Esophagus squamous epithelium (tissue), 5 donors: ENCODE measurements at regions not wholly inside any gene's neighbourhood (a gene's known extent, or its start where the extent isn't known, plus 50 kb on each side); places are given as distances from the start of the nearest gene placed in this dataset.

Source experiments
- DNase-seq: peaks from one replicate; lab custom pipeline; 2025; lab: John Stamatoyannopoulos, UW
- H3K27ac ChIP-seq, 4 donors: fragments of 200-600 bp; sonication (generic); one replicate each; pipeline ENCODE4 v1.5.1; 2016 to 2019; ENCODE audit warnings: mild to moderate bottlenecking in 1 of 4
- H3K27me3 ChIP-seq, 4 donors: fragments of 200-600 bp; sonication (generic); 1 replicate in 3 of 4; 2 replicates in 1 of 4; pipeline versions ENCODE4 v1.5.1 to v1.6.0; 2017 to 2021; ENCODE audit warnings: antibody characterized with exemption in 1 of 4
- H3K36me3 ChIP-seq, 3 donors: fragments of 200-600 bp; sonication (generic); one replicate each; pipeline ENCODE4 v1.5.1; 2016 to 2019
- H3K4me1 ChIP-seq, 3 donors: fragments of 200-600 bp; sonication (generic); one replicate each; pipeline ENCODE4 v1.5.1; 2017 to 2019
- H3K4me3 ChIP-seq, 4 donors: fragments of 200-600 bp; sonication (generic); 1 replicate in 3 of 4; 2 replicates in 1 of 4; pipeline ENCODE4 v1.5.1; 2016 to 2019; ENCODE audit warnings: mild to moderate bottlenecking in 2 of 4, moderate library complexity in 1 of 4
- H3K9me3 ChIP-seq, 3 donors: fragments of 200-600 bp; sonication (generic); one replicate each; pipeline ENCODE4 v1.5.1; 2016 to 2019
- POLR2A ChIP-seq, 4 donors: fragments of 450-650 bp; IDR thresholded peaks; one replicate each; pipeline ENCODE4 v1.6.1; 2017; ENCODE audit warnings: antibody characterized with exemption in 4 of 4, mild to moderate bottlenecking in 4 of 4, moderate library complexity in 3 of 4
- WGBS, 2 donors: methylation state at CpG; one replicate each; pipeline ENCODE4 v1.1.5; 2018; 5-methylcytosine and 5-hydroxymethylcytosine counted together
- intact Hi-C: fragments of 100-400 bp; cut with DNase I; formaldehyde crosslinking; loops from one replicate; pipeline ENCODE4 v1.15.0; 2022
- TF ChIP-seq, protein P1 (sequence below), 6 experiments: fragments of 450-650 bp in 4 of 6; fragments of 200-600 bp in 2 of 6; sonication (generic) in 2 of 6; IDR thresholded peaks; one replicate each; pipeline ENCODE4 v1.5.1; 2016 to 2019; ENCODE audit warnings: antibody characterized with exemption in 6 of 6, mild to moderate bottlenecking in 4 of 6, moderate library complexity in 4 of 6
- donor health status: DM: yes; HTN: yes; CAD: no.

DNA sequence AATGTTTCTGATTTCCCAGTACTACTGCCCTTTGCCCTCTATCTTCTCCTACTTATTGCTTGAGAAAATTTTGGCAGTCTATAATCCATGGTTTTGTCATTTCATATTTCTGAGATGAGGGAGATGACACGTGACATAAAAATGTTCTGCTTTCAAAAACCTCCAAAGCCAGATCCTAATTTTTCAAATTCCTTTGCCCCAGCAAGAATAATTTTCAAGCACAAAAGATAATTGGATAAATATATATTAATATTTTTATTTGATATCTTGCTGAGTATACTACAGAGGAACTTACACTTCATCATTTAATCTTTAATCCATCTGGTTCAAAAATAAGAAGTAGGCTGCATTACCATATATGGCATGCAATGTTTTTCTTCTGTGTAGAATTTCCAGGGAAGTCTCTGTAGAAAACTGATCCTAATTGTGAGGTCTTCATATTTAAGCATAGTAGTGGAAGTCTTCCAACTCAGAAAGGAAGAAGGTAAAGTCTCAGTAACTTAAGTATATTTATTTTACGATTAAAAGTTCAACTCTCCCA, 1738.8 kb downstream of the EFNA5 start:
- TF ChIP-seq POLR2A (IDR thresholded peaks at IDR 0.05) = no peak
- TF ChIP-seq, protein P1, sequence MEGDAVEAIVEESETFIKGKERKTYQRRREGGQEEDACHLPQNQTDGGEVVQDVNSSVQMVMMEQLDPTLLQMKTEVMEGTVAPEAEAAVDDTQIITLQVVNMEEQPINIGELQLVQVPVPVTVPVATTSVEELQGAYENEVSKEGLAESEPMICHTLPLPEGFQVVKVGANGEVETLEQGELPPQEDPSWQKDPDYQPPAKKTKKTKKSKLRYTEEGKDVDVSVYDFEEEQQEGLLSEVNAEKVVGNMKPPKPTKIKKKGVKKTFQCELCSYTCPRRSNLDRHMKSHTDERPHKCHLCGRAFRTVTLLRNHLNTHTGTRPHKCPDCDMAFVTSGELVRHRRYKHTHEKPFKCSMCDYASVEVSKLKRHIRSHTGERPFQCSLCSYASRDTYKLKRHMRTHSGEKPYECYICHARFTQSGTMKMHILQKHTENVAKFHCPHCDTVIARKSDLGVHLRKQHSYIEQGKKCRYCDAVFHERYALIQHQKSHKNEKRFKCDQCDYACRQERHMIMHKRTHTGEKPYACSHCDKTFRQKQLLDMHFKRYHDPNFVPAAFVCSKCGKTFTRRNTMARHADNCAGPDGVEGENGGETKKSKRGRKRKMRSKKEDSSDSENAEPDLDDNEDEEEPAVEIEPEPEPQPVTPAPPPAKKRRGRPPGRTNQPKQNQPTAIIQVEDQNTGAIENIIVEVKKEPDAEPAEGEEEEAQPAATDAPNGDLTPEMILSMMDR (IDR thresholded peaks at IDR 0.05) = no peak
- no peaks in the 10 kb centered on the region for H3K4me1 ChIP-seq
- no peak for DNase-seq
- H3K36me3 ChIP-seq = no peaks in the 10 kb centered on the region
- no peaks in the 10 kb centered on the region for H3K9me3 ChIP-seq
- 60% methylated on average over 2 of the region's 2 CpGs for WGBS, 2 donors
- H3K27ac ChIP-seq = no peak overlapping the region
- no peaks in the 10 kb centered on the region for H3K27me3 ChIP-seq
- H3K4me3 ChIP-seq = no peak overlapping the region
- intact Hi-C loops = no loop called here

DNA sequence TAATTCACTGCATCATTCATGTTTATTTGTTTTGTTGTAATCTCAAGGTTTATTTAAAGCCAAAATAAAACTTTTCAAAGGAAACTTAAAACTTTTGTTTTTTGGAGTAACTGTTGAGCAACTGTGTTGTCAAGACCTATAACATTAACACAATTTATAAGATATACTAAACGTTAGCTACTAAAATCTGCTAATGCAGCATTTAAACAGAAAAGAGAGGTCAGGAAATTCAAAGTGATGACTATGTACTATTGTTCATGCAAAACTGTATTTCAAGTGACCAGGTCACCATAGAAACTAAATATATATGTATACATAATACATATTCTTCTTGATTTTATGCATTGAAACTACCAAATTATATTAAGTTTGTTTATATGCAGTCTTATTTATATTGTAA, 1740.9 kb downstream of the EFNA5 start:
- no peaks in the 10 kb centered on the region for H3K9me3 ChIP-seq
- no peak overlapping the region for H3K4me3 ChIP-seq
- intact Hi-C loops = no loop called here
- H3K27ac ChIP-seq = no peak overlapping the region
- WGBS, 2 donors = 66 to 68% methylated on average over 1 of the region's 1 CpG
- DNase-seq = no peak
- no peaks in the 10 kb centered on the region for H3K36me3 ChIP-seq
- no peaks in the 10 kb centered on the region for H3K4me1 ChIP-seq
- H3K27me3 ChIP-seq = no peaks in the 10 kb centered on the region
- TF ChIP-seq POLR2A (IDR thresholded peaks at IDR 0.05) = no peak
- TF ChIP-seq, protein P1 (IDR thresholded peaks at IDR 0.05) = no peak

DNA sequence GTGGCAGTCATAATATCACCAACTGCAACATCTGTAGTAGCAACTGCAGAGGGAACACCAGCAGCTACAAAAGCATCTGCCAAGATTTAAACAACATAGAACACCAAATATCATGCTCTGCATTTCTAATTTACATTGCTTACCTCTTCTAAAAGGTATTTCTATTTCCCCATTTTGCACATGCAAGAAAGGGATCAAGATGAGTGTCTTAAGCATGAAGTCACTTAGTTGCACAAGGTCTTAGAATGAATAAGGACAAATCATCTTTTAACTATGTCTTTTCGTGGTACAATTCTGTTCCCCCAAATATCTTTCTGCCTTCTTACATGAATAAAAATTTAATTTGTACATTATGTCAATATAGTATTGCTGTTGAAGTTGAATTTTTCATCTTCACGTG, 1746.4 kb downstream of the EFNA5 start:
- no peaks in the 10 kb centered on the region for H3K36me3 ChIP-seq
- H3K27ac ChIP-seq = no peak overlapping the region
- no peaks in the 10 kb centered on the region for H3K27me3 ChIP-seq
- TF ChIP-seq, protein P1 (IDR thresholded peaks at IDR 0.05) = no peak
- no peak for TF ChIP-seq POLR2A (IDR thresholded peaks at IDR 0.05)
- intact Hi-C loops = no loop called here
- WGBS, 2 donors = 44 to 74% methylated on average over 2 of the region's 2 CpGs
- no peak for DNase-seq
- H3K4me1 ChIP-seq = no peaks in the 10 kb centered on the region
- H3K4me3 ChIP-seq = no peak overlapping the region
- H3K9me3 ChIP-seq = no peaks in the 10 kb centered on the region

DNA sequence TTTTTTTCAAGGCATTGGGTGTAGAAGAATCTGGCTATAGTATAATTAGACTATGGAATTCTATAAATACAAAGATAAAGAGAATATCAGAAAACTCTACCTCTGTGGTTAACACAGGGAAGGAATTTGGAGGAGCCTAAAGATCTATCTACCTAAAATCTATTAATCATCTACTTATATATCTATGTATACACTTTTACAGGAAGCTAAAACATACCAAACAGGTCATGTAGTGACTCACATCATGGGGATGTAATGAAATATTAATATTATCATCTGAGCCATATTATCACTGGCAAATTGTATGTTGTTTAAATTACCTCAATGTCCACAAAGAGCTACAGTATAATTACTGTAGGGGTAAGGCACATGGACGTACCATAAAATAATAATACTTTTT, 1748.2 kb downstream of the EFNA5 start:
- no peak overlapping the region for H3K4me3 ChIP-seq
- intact Hi-C loops = no loop called here
- TF ChIP-seq, protein P1 (IDR thresholded peaks at IDR 0.05) = no peak
- TF ChIP-seq POLR2A (IDR thresholded peaks at IDR 0.05) = no peak
- no peaks in the 10 kb centered on the region for H3K4me1 ChIP-seq
- no peak for DNase-seq
- no peaks in the 10 kb centered on the region for H3K36me3 ChIP-seq
- H3K27ac ChIP-seq = no peak overlapping the region
- no peaks in the 10 kb centered on the region for H3K9me3 ChIP-seq
- H3K27me3 ChIP-seq = no peaks in the 10 kb centered on the region
- WGBS, 2 donors = 72 to 83% methylated on average over 1 of the region's 1 CpG

DNA sequence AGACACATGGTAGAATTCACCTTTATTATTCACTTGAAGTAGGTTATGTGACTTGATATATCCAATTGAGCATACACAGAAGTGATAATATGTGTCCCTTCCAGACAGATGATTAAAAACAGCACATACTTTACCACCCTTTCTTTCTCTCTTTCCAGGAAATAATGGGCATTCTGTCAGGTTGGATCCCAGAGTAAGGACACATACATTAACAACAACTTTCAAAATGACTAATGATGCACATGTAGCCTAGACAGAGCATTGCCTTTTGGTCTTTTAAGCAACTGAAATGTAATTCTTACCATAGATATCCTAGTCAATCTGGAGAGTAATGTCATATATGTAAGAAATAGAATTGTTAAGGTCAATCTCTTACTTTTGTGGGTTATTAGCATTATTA, 1748.7 kb downstream of the EFNA5 start:
- no peak for DNase-seq
- intact Hi-C loops = no loop called here
- no peaks in the 10 kb centered on the region for H3K9me3 ChIP-seq
- no peak for TF ChIP-seq POLR2A (IDR thresholded peaks at IDR 0.05)
- TF ChIP-seq, protein P1 (IDR thresholded peaks at IDR 0.05) = no peak
- no peaks in the 10 kb centered on the region for H3K36me3 ChIP-seq
- H3K4me1 ChIP-seq = no peaks in the 10 kb centered on the region
- no peak overlapping the region for H3K27ac ChIP-seq
- H3K4me3 ChIP-seq = no peak overlapping the region
- H3K27me3 ChIP-seq = no peaks in the 10 kb centered on the region
